ENCODE measurements at regions not wholly inside any gene's neighbourhood (a gene's known extent, or its start where the extent isn't known, plus 50 kb on each side); places are given as distances from the start of the nearest gene placed in this dataset.

GRCh38 chr5:6115852-6116251 is 262.5 kb downstream of the MED10 start:
- DNase-seq (ENCODE audit: low read depth), result no peak
- no peak overlapping the region for H3K4me3 ChIP-seq (ENCODE audit: low read depth, low read length)
- TF ChIP-seq CTCF (IDR thresholded peaks at IDR 0.05; ENCODE audit: low read depth, low read length), result no peak
- TF ChIP-seq MYC (IDR thresholded peaks at IDR 0.05; ENCODE audit: low read depth, low read length), result no peak
- TF ChIP-seq POLR2A (IDR thresholded peaks at IDR 0.05; ENCODE audit: extremely low read depth, insufficient read length), result no peak
- no peak for TF ChIP-seq MAX (IDR thresholded peaks at IDR 0.05; ENCODE audit: low read depth, low read length)

- DNase-seq (ENCODE audit: low read depth), result no peak
- no peak for TF ChIP-seq MYC (IDR thresholded peaks at IDR 0.05; ENCODE audit: low read depth, low read length)
- no peak for TF ChIP-seq POLR2A (IDR thresholded peaks at IDR 0.05; ENCODE audit: extremely low read depth, insufficient read length)
- no peak for TF ChIP-seq CTCF (IDR thresholded peaks at IDR 0.05; ENCODE audit: low read depth, low read length)
- no peak for TF ChIP-seq MAX (IDR thresholded peaks at IDR 0.05; ENCODE audit: low read depth, low read length)
- no peak overlapping the region for H3K4me3 ChIP-seq (ENCODE audit: low read depth, low read length)
Observed at GRCh38 chr5:6112538-6112937, 265.8 kb downstream of the MED10 start.

GRCh38 chr5:6112125-6112524 is 266.2 kb downstream of the MED10 start:
- no peak for DNase-seq (ENCODE audit: low read depth)
- TF ChIP-seq CTCF (IDR thresholded peaks at IDR 0.05; ENCODE audit: low read depth, low read length), result no peak
- TF ChIP-seq MAX (IDR thresholded peaks at IDR 0.05; ENCODE audit: low read depth, low read length), result no peak
- TF ChIP-seq MYC (IDR thresholded peaks at IDR 0.05; ENCODE audit: low read depth, low read length), result no peak
- no peak for TF ChIP-seq POLR2A (IDR thresholded peaks at IDR 0.05; ENCODE audit: extremely low read depth, insufficient read length)

GRCh38 chr5:6111131-6111530 is 267.2 kb downstream of the MED10 start:
- DNase-seq (ENCODE audit: low read depth), result no peak
- H3K4me3 ChIP-seq (ENCODE audit: low read depth, low read length), result no peak overlapping the region
- no peak for TF ChIP-seq POLR2A (IDR thresholded peaks at IDR 0.05; ENCODE audit: extremely low read depth, insufficient read length)
- no peak for TF ChIP-seq MYC (IDR thresholded peaks at IDR 0.05; ENCODE audit: low read depth, low read length)
- TF ChIP-seq MAX (IDR thresholded peaks at IDR 0.05; ENCODE audit: low read depth, low read length), result no peak
- TF ChIP-seq CTCF (IDR thresholded peaks at IDR 0.05; ENCODE audit: low read depth, low read length), result no peak

More at GRCh38 chr5:6112125-6112524, 266.2 kb downstream of the MED10 start:
- no peak overlapping the region for H3K4me3 ChIP-seq (ENCODE audit: low read depth, low read length)

- no peak for DNase-seq (ENCODE audit: low read depth)
- TF ChIP-seq MYC (IDR thresholded peaks at IDR 0.05; ENCODE audit: low read depth, low read length), result no peak
- TF ChIP-seq POLR2A (IDR thresholded peaks at IDR 0.05; ENCODE audit: extremely low read depth, insufficient read length), result no peak
- no peak for TF ChIP-seq CTCF (IDR thresholded peaks at IDR 0.05; ENCODE audit: low read depth, low read length)
- TF ChIP-seq MAX (IDR thresholded peaks at IDR 0.05; ENCODE audit: low read depth, low read length), result no peak
- no peak overlapping the region for H3K4me3 ChIP-seq (ENCODE audit: low read depth, low read length)
Observed at GRCh38 chr5:6110441-6111005, 267.8 kb downstream of the MED10 start.

Measured in NB4 (cell line).